Neuronal stem cell (in vitro differentiated cells): ENCODE measurements at regions not wholly inside any gene's neighbourhood (a gene's known extent, or its start where the extent isn't known, plus 50 kb on each side); places are given as distances from the start of the nearest gene placed in this dataset.

Experiments
- DNase-seq: peaks from one replicate; pipeline ENCODE4 v3.0.0-alpha.2; 2013; ENCODE audit warnings: low spot score
- H2AFZ ChIP-seq: one replicate; pipeline ENCODE4 v1.6.1; 2013; ENCODE audit warnings: mild to moderate bottlenecking, low read length, inconsistent platforms
- H2AK5ac ChIP-seq: 2 replicates; pipeline ENCODE4 v1.6.1; 2013; ENCODE audit warnings: low read depth, mild to moderate bottlenecking, inconsistent platforms, low read length, moderate library complexity, mixed read lengths
- H2BK120ac ChIP-seq: 2 replicates; pipeline ENCODE4 v1.6.1; 2013; ENCODE audit warnings: low read depth, mild to moderate bottlenecking, inconsistent platforms, low read length, moderate library complexity, mixed read lengths
- H2BK12ac ChIP-seq: one replicate; pipeline ENCODE4 v1.6.1; 2013; ENCODE audit warnings: low read length, inconsistent platforms
- H2BK15ac ChIP-seq: 2 replicates; pipeline ENCODE4 v1.6.1; 2013; ENCODE audit warnings: mild to moderate bottlenecking, low read length, inconsistent platforms, mixed read lengths
- H2BK5ac ChIP-seq: one replicate; pipeline ENCODE4 v1.6.1; 2013; ENCODE audit warnings: inconsistent platforms, mild to moderate bottlenecking, low read length, moderate library complexity
- H3K14ac ChIP-seq: one replicate; pipeline ENCODE4 v1.6.1; 2013; ENCODE audit warnings: low read length, inconsistent platforms
- H3K18ac ChIP-seq: 2 replicates; pipeline ENCODE4 v1.6.1; 2013; ENCODE audit warnings: low read length, inconsistent platforms
- H3K23ac ChIP-seq: 2 replicates; pipeline ENCODE4 v1.6.1; 2013; ENCODE audit warnings: low read depth, mild to moderate bottlenecking, mixed read lengths, low read length, inconsistent platforms; ENCODE audit not compliant: poor library complexity
- H3K27ac ChIP-seq: replicated peaks from 3 replicates; pipeline ENCODE4 v1.5.1; 2013; ENCODE audit warnings: low read length, inconsistent platforms
- H3K27me3 ChIP-seq, 3 experiments: 2 replicates each; pipeline ENCODE4 v1.6.1; 2013; ENCODE audit warnings: low read length in 3 of 3, mild to moderate bottlenecking in 2 of 3, inconsistent platforms in 1 of 3, low read depth in 1 of 3, mixed read lengths in 1 of 3, moderate library complexity in 1 of 3; ENCODE audit not compliant: control insufficient read depth in 3 of 3, insufficient read depth in 3 of 3
- H3K36me3 ChIP-seq, 2 donors: replicated peaks in 1 of 2; 2 replicates each; pipeline ENCODE4 v1.6.1; 2013; ENCODE audit warnings: low read length in 2 of 2; ENCODE audit not compliant: control insufficient read depth in 2 of 2, insufficient read depth in 2 of 2
- H3K4ac ChIP-seq: 2 replicates; pipeline ENCODE4 v1.6.1; 2013; ENCODE audit warnings: inconsistent platforms, mild to moderate bottlenecking, low read length, moderate library complexity
- H3K4me1 ChIP-seq, 2 donors: 1 replicate in 1 of 2; 2 replicates in 1 of 2; pipeline ENCODE4 v1.6.1; 2013; ENCODE audit warnings: low read length in 2 of 2, low read depth in 1 of 2; ENCODE audit not compliant: control insufficient read depth in 2 of 2, insufficient read depth in 1 of 2
- H3K4me2 ChIP-seq: one replicate; pipeline ENCODE4 v1.6.1; 2013; ENCODE audit warnings: mild to moderate bottlenecking, low read length, inconsistent platforms; ENCODE audit not compliant: insufficient read depth, poor library complexity, severe bottlenecking
- H3K4me3 ChIP-seq, 2 donors: 2 replicates each; pipeline ENCODE4 v1.5.1; 2013; ENCODE audit warnings: low read length in 2 of 2, mild to moderate bottlenecking in 2 of 2, inconsistent platforms in 1 of 2, moderate library complexity in 1 of 2
- H3K79me1 ChIP-seq: one replicate; pipeline ENCODE4 v1.6.1; 2013; ENCODE audit warnings: low read depth, mild to moderate bottlenecking, inconsistent platforms, low read length, moderate library complexity
- H3K9ac ChIP-seq: one replicate; pipeline ENCODE4 v1.6.1; 2013; ENCODE audit warnings: mild to moderate bottlenecking, low read depth, low read length, inconsistent platforms; ENCODE audit not compliant: poor library complexity
- H3K9me3 ChIP-seq, 2 donors: replicated peaks in 1 of 2; 2 replicates each; pipeline versions ENCODE3 to v1.6.1; 2013; ENCODE audit warnings: low read length in 2 of 2, mild to moderate bottlenecking in 2 of 2, inconsistent platforms in 1 of 2, low read depth in 1 of 2, mixed read lengths in 1 of 2, moderate library complexity in 1 of 2; ENCODE audit not compliant: control insufficient read depth in 2 of 2, insufficient read depth in 1 of 2
- H4K8ac ChIP-seq: one replicate; pipeline ENCODE4 v1.6.1; 2013; ENCODE audit warnings: low read depth, mild to moderate bottlenecking, inconsistent platforms, low read length, moderate library complexity
- H4K91ac ChIP-seq: one replicate; pipeline ENCODE4 v1.6.1; 2013; ENCODE audit warnings: low read length, low read depth, mild to moderate bottlenecking, inconsistent platforms; ENCODE audit not compliant: poor library complexity
- WGBS, 2 donors: extraction: QIAGEN DNeasy Blood & Tissue Kit; methylation state at CpG; one replicate each; pipeline ENCODE4 v1.1.7; 2013; ENCODE audit warnings: missing lambda C conversion rate in 2 of 2, mixed read lengths in 1 of 2; ENCODE audit not compliant: insufficient read length in 2 of 2, insufficient replicate concordance in 1 of 2; ENCODE audit errors: extremely low coverage in 2 of 2; 5-methylcytosine and 5-hydroxymethylcytosine counted together

GRCh38 chr4:141402712-141403111 is 182.0 kb downstream of the ZNF330 start:
- no peak overlapping the region for H3K4me2 ChIP-seq
- no peak overlapping the region for H3K27ac ChIP-seq
- H2BK5ac ChIP-seq, result no peak overlapping the region
- no peak overlapping the region for H2BK120ac ChIP-seq
- H4K8ac ChIP-seq, result no peak overlapping the region
- no peaks in the 10 kb centered on the region for H3K27me3 ChIP-seq
- H3K4ac ChIP-seq, result no peak overlapping the region
- DNase-seq, result no peak
- no peak overlapping the region for H3K9ac ChIP-seq
- no peak overlapping the region for H3K14ac ChIP-seq
- WGBS, 2 donors, result no CpG with 5 or more reads among the region's 5 CpGs
- H4K91ac ChIP-seq, result no peak overlapping the region
- H3K79me1 ChIP-seq, result no peaks in the 10 kb centered on the region
- no peak overlapping the region for H2AFZ ChIP-seq
- no peak overlapping the region for H2AK5ac ChIP-seq
- H3K23ac ChIP-seq, result no peak overlapping the region
- H3K4me1 ChIP-seq, result no peaks in the 10 kb centered on the region
- H3K9me3 ChIP-seq, result no peaks in the 10 kb centered on the region
- no peaks in the 10 kb centered on the region for H3K36me3 ChIP-seq
- no peak overlapping the region for H2BK15ac ChIP-seq
- no peak overlapping the region for H3K18ac ChIP-seq
- H2BK12ac ChIP-seq, result no peak overlapping the region
- H3K4me3 ChIP-seq, result no peak overlapping the region

DNA sequence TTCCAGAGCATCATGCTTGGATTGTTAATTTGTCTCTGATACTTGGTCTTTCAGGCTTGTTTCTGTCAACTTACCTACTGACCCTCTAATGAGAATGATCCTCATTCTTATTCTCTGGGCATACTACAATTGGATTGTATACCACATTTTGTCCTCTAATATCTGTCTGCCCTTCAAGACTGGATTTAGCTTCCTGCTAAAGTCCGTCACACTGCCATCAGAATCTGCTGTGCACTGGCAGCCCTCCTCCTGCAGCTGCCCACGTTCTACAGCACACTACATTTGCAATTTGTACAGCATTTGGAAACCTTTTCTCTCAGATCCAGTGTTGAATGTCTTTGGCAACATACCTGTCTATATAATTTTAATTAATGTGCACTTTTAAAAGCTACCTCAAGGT is 183.1 kb downstream of the ZNF330 start:
- H3K4me1 ChIP-seq, result no peaks in the 10 kb centered on the region
- H2AK5ac ChIP-seq, result no peak overlapping the region
- no peaks in the 10 kb centered on the region for H3K36me3 ChIP-seq
- H3K18ac ChIP-seq, result no peak overlapping the region
- no peak overlapping the region for H3K14ac ChIP-seq
- no peak overlapping the region for H2BK5ac ChIP-seq
- WGBS, 2 donors, result no CpG with 5 or more reads among the region's 2 CpGs
- no peak for DNase-seq
- no peak overlapping the region for H2BK12ac ChIP-seq
- no peak overlapping the region for H4K91ac ChIP-seq
- no peak overlapping the region for H3K4ac ChIP-seq
- H2BK15ac ChIP-seq, result no peak overlapping the region
- no peak overlapping the region for H3K27ac ChIP-seq
- H3K9ac ChIP-seq, result no peak overlapping the region
- no peak overlapping the region for H4K8ac ChIP-seq
- H3K79me1 ChIP-seq, result no peaks in the 10 kb centered on the region
- no peak overlapping the region for H3K4me3 ChIP-seq
- no peak overlapping the region for H2BK120ac ChIP-seq
- no peak overlapping the region for H3K23ac ChIP-seq
- no peaks in the 10 kb centered on the region for H3K27me3 ChIP-seq
- no peak overlapping the region for H3K4me2 ChIP-seq
- no peak overlapping the region for H2AFZ ChIP-seq
- no peaks in the 10 kb centered on the region for H3K9me3 ChIP-seq

- no peak overlapping the region for H2BK15ac ChIP-seq
- no peak overlapping the region for H2BK120ac ChIP-seq
- no peak overlapping the region for H3K4ac ChIP-seq
- no peak overlapping the region for H2BK12ac ChIP-seq
- no peak overlapping the region for H3K27ac ChIP-seq
- no peak overlapping the region for H3K9ac ChIP-seq
- H3K23ac ChIP-seq, result no peak overlapping the region
- H3K14ac ChIP-seq, result no peak overlapping the region
- no peak overlapping the region for H4K91ac ChIP-seq
- H2AFZ ChIP-seq, result no peak overlapping the region
- no peaks in the 10 kb centered on the region for H3K4me1 ChIP-seq
- no peaks in the 10 kb centered on the region for H3K27me3 ChIP-seq
- no peak overlapping the region for H3K4me3 ChIP-seq
- H3K4me2 ChIP-seq, result no peak overlapping the region
- H3K36me3 ChIP-seq, result no peaks in the 10 kb centered on the region
- H3K79me1 ChIP-seq, result no peaks in the 10 kb centered on the region
- H2AK5ac ChIP-seq, result no peak overlapping the region
- no peaks in the 10 kb centered on the region for H3K9me3 ChIP-seq
- DNase-seq, result no peak
- H3K18ac ChIP-seq, result no peak overlapping the region
- no peak overlapping the region for H2BK5ac ChIP-seq
- no peak overlapping the region for H4K8ac ChIP-seq
These were observed 185.5 kb downstream of the ZNF330 start for GRCh38 chr4:141406237-141406636.

GRCh38 chr4:141409556-141409955 is 188.9 kb downstream of the ZNF330 start:
- no CpG with 5 or more reads among the region's 5 CpGs for WGBS, 2 donors
- H3K36me3 ChIP-seq, result no peaks in the 10 kb centered on the region
- H2AK5ac ChIP-seq, result no peak overlapping the region
- H4K91ac ChIP-seq, result no peak overlapping the region
- H3K27ac ChIP-seq, result no peak overlapping the region
- no peak overlapping the region for H2BK12ac ChIP-seq
- no peak for DNase-seq
- H3K4ac ChIP-seq, result no peak overlapping the region
- no peak overlapping the region for H3K14ac ChIP-seq
- no peaks in the 10 kb centered on the region for H3K27me3 ChIP-seq
- H2AFZ ChIP-seq, result no peak overlapping the region
- H3K4me3 ChIP-seq, result no peak overlapping the region
- no peak overlapping the region for H2BK120ac ChIP-seq
- H2BK5ac ChIP-seq, result no peak overlapping the region
- no peaks in the 10 kb centered on the region for H3K9me3 ChIP-seq
- H3K79me1 ChIP-seq, result no peaks in the 10 kb centered on the region
- no peak overlapping the region for H3K23ac ChIP-seq
- no peak overlapping the region for H4K8ac ChIP-seq
- no peak overlapping the region for H3K9ac ChIP-seq
- no peak overlapping the region for H3K4me2 ChIP-seq
- peaks cover 0 to 3% of the 10 kb centered on the region in 2 donors for H3K4me1 ChIP-seq
- no peak overlapping the region for H3K18ac ChIP-seq
- no peak overlapping the region for H2BK15ac ChIP-seq
